Keratinocyte (primary cell): ENCODE measurements at regions not wholly inside any gene's neighbourhood (a gene's known extent, or its start where the extent isn't known, plus 50 kb on each side); places are given as distances from the start of the nearest gene placed in this dataset.

Experiments used
- DNase-seq: peaks from one replicate; pipeline ENCODE4 v3.0.0-alpha.2; 2011; ENCODE audit warnings: low read depth, missing footprints, low spot score
- FAIRE-seq: peaks from 2 replicates; lab custom pipeline; 2011; peaks lifted over from hg19 to GRCh38; lab: Jason Lieb, UNC
- H2AFZ ChIP-seq: 2 replicates; pipeline ENCODE4 v1.6.0; 2012; ENCODE audit warnings: low read length, control low read depth, inconsistent platforms; ENCODE audit not compliant: control insufficient read depth
- H3K27ac ChIP-seq: 2 replicates; pipeline ENCODE4 v1.5.1; 2011; ENCODE audit warnings: low read length; ENCODE audit not compliant: control insufficient read depth, insufficient read depth
- H3K27me3 ChIP-seq: 3 replicates; pipeline ENCODE4 v1.6.0; 2011; ENCODE audit warnings: low read length; ENCODE audit not compliant: control insufficient read depth, insufficient read depth; ENCODE audit errors: extremely low read depth
- H3K36me3 ChIP-seq, 2 experiments: 2 replicates in 1 of 2; 3 replicates in 1 of 2; pipeline ENCODE4 v1.5.1; 2011; ENCODE audit warnings: low read length in 2 of 2, mild to moderate bottlenecking in 1 of 2; ENCODE audit not compliant: control insufficient read depth in 2 of 2, insufficient read depth in 2 of 2; ENCODE audit errors: extremely low read depth in 1 of 2
- H3K4me1 ChIP-seq: 3 replicates; pipeline ENCODE4 v1.5.1; 2011; ENCODE audit warnings: low read length; ENCODE audit not compliant: control insufficient read depth, insufficient read depth; ENCODE audit errors: extremely low read depth
- H3K4me2 ChIP-seq: 3 replicates; pipeline ENCODE4 v1.6.0; 2011; ENCODE audit warnings: low read depth, low read length; ENCODE audit not compliant: control insufficient read depth, insufficient read depth; ENCODE audit errors: extremely low read depth
- H3K4me3 ChIP-seq, 3 experiments: fragments of 200-600 bp in 1 of 3; sonication (generic) in 1 of 3; 2 replicates in 2 of 3; 3 replicates in 1 of 3; pipeline ENCODE4 v1.5.1; 2011 to 2016; ENCODE audit warnings: low read length in 3 of 3, mild to moderate bottlenecking in 3 of 3, control low read depth in 2 of 3, inconsistent platforms in 1 of 3, low read depth in 1 of 3, mixed read lengths in 1 of 3, mixed run types in 1 of 3, moderate library complexity in 1 of 3; ENCODE audit not compliant: control insufficient read depth in 2 of 3, insufficient read depth in 2 of 3; ENCODE audit errors: extremely low read depth in 1 of 3
- H3K79me2 ChIP-seq: 2 replicates; pipeline ENCODE4 v1.6.0; 2012; ENCODE audit warnings: low read length; ENCODE audit not compliant: control insufficient read depth, insufficient read depth
- H3K9ac ChIP-seq: 3 replicates; pipeline ENCODE4 v1.6.0; 2011; ENCODE audit warnings: low read length; ENCODE audit not compliant: control insufficient read depth, insufficient read depth; ENCODE audit errors: extremely low read depth
- H3K9me1 ChIP-seq: 3 replicates; pipeline ENCODE4 v1.6.0; 2011; ENCODE audit warnings: low read length; ENCODE audit not compliant: control insufficient read depth, insufficient read depth; ENCODE audit errors: extremely low read depth
- H3K9me3 ChIP-seq: 2 replicates; pipeline ENCODE4 v1.5.1; 2012; ENCODE audit warnings: low read depth, low read length; ENCODE audit not compliant: control insufficient read depth
- H4K20me1 ChIP-seq: 3 replicates; pipeline ENCODE4 v1.6.0; 2011; ENCODE audit warnings: low read length; ENCODE audit not compliant: control insufficient read depth, insufficient read depth; ENCODE audit errors: extremely low read depth
- CTCF ChIP-seq, 3 experiments: IDR thresholded peaks in 1 of 3; conservative IDR thresholded peaks in 1 of 3; optimal IDR thresholded peaks in 1 of 3; 2 replicates in 2 of 3; 3 replicates in 1 of 3; pipeline versions ENCODE3 to v1.5.1; 2011; ENCODE audit warnings: low read length in 3 of 3, mild to moderate bottlenecking in 3 of 3, moderate library complexity in 2 of 3, control low read depth in 1 of 3, inconsistent platforms in 1 of 3; ENCODE audit not compliant: insufficient read depth in 2 of 3; ENCODE audit errors: extremely low read depth in 1 of 3
- EZH2 ChIP-seq: IDR thresholded peaks from one replicate; pipeline ENCODE4 v1.6.1; 2012; ENCODE audit warnings: inconsistent platforms, mild to moderate bottlenecking, low read length, moderate library complexity
- dilution Hi-C: fragments of 300-500 bp; cut with MboI; formaldehyde crosslinking; loops from one replicate; pipeline ENCODE4 v1.7.0; 2020; ENCODE audit warnings: low sequenced_read_pairs; ENCODE audit not compliant: extremely low pct_ligation_motif_present

- H2AFZ ChIP-seq = no peak overlapping the region
- H3K9me1 ChIP-seq = no peaks in the 10 kb centered on the region
- dilution Hi-C loops = no loop called here
- H3K9me3 ChIP-seq = no peaks in the 10 kb centered on the region
- no peaks in the 10 kb centered on the region for H3K27me3 ChIP-seq
- H3K9ac ChIP-seq = no peak overlapping the region
- H3K36me3 ChIP-seq = no peaks in the 10 kb centered on the region
- H4K20me1 ChIP-seq = no peaks in the 10 kb centered on the region
- H3K4me3 ChIP-seq = no peak overlapping the region
- DNase-seq (no peak), FAIRE-seq (no peak)
- no peaks in the 10 kb centered on the region for H3K79me2 ChIP-seq
- no peak overlapping the region for H3K27ac ChIP-seq
- no peak overlapping the region for H3K4me2 ChIP-seq
- TF ChIP-seq CTCF (optimal IDR thresholded peaks at IDR 0.05 in 1 of 3, IDR thresholded peaks at IDR 0.05 in 1 of 3, conservative IDR thresholded peaks at IDR 0.05 in 1 of 3; ENCODE audit: extremely low read depth in 1 of 3, insufficient read depth in 2 of 3, low read length in 3 of 3) (no peak), EZH2 (no peak)
- no peaks in the 10 kb centered on the region for H3K4me1 ChIP-seq
These were observed 119.4 kb upstream of the NBEA start for GRCh38 chr13:34822650-34823049.

- no peak for FAIRE-seq
- no peak for DNase-seq
- dilution Hi-C loops = no loop called here
- H3K4me1 ChIP-seq = no peaks in the 10 kb centered on the region
- H3K9ac ChIP-seq = no peak overlapping the region
- H3K9me1 ChIP-seq = no peaks in the 10 kb centered on the region
- H3K27me3 ChIP-seq = no peaks in the 10 kb centered on the region
- no peak overlapping the region for H3K4me3 ChIP-seq
- no peaks in the 10 kb centered on the region for H3K79me2 ChIP-seq
- no peaks in the 10 kb centered on the region for H4K20me1 ChIP-seq
- TF ChIP-seq EZH2 (no peak), CTCF (optimal IDR thresholded peaks at IDR 0.05 in 1 of 3, IDR thresholded peaks at IDR 0.05 in 1 of 3, conservative IDR thresholded peaks at IDR 0.05 in 1 of 3; ENCODE audit: extremely low read depth in 1 of 3, insufficient read depth in 2 of 3, low read length in 3 of 3) (no peak)
- H2AFZ ChIP-seq = no peak overlapping the region
- no peak overlapping the region for H3K4me2 ChIP-seq
- no peak overlapping the region for H3K27ac ChIP-seq
- no peaks in the 10 kb centered on the region for H3K36me3 ChIP-seq
- no peaks in the 10 kb centered on the region for H3K9me3 ChIP-seq
These were observed 115.6 kb upstream of the NBEA start for GRCh38 chr13:34826432-34826831.
